Stimulated activated CD8-positive, alpha-beta memory T cell treated with anti-CD3 and anti-CD28 coated beads, Interleukin-4, amount 100 ng/mL, for 48 hours (primary cell): ENCODE measurements at regions not wholly inside any gene's neighbourhood (a gene's known extent, or its start where the extent isn't known, plus 50 kb on each side); places are given as distances from the start of the nearest gene placed in this dataset.

Experiments
- DNase-seq: peaks from one replicate; pipeline ENCODE4 v3.0.0-alpha.2; 2020

DNA sequence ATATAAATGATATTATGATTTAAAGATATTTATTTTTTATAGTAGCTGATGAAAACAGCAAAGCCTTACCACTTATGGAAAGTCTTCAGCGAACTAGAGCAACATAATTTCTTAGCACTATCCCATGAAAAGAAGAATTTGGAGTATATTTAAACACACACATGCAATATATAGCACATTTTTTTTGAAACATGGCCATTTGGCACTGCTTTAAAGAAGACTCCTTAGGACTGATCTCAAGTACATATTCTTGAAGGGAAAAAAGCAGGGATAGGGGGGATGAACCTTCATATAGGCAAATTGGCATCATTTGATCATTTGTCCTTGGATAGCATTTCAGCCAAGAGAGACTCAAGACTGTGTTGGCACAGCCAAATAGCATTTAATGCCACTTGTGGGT is 193.3 kb downstream of the ANKRD50 start:
- no peak for DNase-seq

DNA sequence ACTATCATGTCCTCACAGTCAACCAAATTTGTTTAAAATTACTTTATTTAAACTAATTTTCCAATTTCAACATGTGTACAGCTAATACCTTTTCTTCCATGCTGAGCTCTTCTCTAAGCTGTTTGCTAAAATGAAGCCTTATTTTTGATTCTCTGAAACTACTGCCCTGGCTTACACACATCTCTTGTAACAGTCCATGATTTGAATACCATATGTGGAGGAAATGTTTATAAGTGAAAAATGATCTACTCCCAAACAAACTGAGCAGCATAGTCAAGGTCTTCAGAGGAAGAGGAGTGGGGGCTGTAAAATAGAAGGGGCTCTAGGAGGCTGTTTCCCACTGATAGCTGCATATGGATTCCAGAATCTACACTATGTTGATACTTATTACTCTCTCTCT is 188.7 kb downstream of the ANKRD50 start:
- DNase-seq: no peak

DNA sequence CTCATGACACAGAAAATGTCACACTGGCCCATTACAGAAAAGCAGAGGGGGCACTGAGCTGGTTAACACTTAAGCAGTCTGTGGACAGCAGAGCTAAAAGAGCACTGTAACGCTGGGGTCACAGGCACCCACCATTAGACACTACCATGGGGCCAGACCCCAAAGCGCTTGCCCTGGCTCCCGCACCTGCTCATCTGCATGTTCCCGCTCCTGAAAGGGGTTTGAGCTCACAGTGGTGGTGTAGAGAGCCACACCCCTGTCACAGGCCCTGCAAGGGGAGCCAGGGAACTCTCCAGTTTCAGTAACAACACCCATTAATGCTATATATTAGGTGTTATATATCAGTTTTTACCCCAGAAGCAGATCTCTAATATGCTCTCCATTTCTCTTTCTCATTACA is 187.0 kb downstream of the ANKRD50 start:
- DNase-seq: no peak

DNA sequence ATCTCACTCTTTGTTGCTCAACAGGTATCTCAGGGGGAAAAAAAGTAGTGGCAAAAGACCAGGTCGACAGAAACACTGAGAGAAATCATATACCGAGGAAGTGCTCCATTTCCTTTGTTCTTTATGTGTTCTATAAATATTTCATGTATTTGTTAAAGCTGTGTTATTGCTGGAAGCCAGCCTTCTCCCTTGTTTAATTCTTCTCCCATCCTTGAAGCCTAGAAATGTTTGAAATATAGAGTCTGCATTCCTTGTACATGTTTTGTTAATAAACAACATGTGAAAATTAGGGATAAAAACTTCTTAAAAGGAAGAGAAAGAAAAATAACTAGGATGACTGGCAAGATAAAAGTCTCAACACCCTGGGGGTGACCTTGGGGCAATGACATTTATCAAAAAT is 186.2 kb downstream of the ANKRD50 start:
- DNase-seq: no peak

DNA sequence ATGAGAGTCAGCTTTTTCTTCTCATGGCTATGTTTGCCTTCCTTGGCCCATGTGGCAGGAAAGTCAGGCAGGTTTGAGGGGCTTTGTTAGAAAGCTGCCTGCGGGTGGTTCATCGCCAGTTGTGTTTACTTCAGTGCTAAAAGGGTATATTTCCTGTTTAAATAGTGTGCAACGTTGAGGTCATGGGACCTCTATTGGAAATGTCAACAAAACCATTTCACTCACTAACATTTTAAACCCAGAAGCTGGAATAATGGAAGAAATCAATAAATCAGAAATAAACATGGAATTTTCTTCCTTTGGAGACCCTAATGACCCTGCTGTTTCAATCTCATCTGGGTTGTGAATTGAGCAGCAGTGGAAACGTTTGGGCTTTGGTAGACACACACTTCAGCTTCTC is 185.8 kb downstream of the ANKRD50 start:
- no peak for DNase-seq

DNA sequence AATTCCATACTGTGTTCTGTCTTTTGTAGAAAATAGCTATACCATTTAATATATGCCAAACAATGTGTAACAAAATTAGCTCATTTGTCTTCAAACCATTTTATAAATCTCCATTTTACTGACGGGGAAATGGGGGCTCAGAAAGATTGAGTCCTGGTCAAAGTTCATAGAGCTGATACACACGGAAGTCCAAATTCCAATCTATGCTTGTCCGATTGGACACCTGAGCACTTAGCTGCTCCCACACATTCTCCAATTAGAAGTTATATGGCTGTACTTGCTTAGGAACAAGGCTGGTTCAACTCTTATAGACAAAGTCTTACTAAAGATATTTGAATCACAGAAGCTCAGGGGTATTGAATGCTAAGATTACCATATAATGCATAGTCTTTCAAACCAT is 185.2 kb downstream of the ANKRD50 start:
- no peak for DNase-seq

DNA sequence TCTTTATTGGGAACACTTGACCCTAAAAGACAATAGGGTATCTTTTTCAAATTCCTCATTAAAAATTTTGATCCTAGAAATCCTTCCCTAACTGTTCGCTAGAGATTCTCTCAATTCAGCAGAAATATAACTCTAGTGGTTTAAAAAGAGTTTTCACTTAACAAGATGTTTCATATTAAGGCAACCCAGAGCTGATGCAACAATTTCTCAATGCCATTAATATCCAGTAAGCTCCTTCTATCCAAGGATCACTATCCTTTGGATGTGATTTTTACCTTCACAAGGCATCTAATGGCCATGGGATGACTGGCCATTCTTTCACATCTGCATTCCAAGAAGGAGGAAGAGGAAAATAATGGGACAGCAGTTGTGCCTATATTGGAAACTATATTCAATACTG is 183.4 kb downstream of the ANKRD50 start:
- no peak for DNase-seq

DNA sequence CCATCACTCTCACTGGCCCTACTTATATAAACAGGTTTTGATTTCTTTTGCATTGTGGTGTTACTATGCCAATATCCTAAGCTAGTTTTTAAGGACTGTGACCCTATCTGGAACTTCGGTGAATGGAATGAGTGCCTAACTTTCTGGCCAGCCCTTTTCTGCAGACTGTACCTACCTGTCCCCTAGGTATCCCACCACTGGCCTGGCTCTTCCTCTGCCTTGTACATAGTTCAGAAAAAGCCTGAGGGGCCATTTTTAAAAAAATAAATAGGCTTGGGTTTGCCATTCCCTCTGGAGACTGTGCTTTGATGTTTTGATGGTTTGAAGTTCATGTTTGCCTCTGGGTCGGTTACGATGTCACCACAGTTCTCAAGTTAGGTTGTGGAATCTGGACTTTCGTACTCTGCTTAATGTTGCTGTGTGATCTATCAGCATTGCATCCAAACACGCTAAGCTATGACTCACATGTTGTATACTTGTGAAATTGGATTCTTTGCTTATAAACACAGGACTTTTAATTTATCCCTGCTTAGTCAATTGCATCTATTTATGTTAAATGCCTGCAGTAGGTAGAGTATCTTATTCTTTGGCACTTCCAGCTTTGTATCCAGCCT is 182.0 kb downstream of the ANKRD50 start:
- DNase-seq: no peak

DNA sequence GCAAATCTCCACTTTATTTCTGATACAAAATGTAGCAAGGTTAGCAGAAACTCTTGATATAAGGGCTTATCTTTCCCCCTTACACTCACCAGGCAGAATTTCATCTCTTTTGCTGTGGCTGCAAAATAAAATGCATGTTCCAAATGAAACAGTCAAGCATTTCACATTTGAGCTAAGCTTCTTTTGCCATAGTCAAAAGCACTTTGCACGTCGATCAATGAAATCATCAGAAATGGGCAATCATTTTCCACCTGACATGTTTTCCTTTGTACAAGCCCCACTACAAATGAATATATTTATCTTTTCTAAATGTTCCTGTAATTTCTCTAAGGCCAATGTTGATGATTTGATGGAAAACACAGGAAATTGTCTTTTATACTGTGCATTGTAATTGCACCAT is 178.4 kb downstream of the ANKRD50 start:
- DNase-seq: no peak

DNA sequence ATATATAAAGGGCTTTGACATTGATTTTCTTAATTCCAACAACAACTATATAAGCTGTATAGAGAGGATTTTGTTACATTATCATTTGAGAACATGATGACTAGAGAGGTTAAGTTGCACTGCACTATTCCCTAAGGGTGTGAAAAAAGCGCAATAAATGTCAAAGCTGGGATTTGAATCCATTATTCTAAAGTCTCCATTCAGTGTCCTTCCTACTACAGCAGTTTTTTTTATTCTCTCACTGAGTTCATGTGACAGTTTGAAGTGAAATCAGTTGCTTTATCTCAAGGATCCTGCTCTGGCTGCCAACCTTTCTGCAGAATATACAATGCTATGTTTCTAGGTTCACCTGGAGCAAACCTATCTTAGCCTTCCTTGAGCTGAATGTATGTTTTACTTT is 177.5 kb downstream of the ANKRD50 start:
- no peak for DNase-seq

DNA sequence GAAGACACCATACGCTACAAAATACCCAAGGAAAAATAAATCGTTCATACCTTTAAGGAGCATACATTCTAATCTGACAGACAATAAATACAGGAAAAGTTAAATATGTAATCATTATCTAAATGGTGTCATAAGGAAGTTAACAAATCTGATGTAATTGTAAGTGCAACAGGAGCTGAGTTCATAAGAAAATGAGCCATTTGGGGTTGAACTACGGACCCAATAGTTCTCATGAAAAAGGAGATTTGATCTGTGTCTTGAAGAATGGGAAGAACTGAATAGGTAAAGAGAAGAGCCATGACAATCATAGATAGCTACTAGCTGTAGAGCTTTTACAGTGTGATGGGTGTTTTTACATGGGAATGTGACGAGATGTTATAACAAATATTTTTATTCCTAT is 175.6 kb downstream of the ANKRD50 start:
- DNase-seq: no peak

DNA sequence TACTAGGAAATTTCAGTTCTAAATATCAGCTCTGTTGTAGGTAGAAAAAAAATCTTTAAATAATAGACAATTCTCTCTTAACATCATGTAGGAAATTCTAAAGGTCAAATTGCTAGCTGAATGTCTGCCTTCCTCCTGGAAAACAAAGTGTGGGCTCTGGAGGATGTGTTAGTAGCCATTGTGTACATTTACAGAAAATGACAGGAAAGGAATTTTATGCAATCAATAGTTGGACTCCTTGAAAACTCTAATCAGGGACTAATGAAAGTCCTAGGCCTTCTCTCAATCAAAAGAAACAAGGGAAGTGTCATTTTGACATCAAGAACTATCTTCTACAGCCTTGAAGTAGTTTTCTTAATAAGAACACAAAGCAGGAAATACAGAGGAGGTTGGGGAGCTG is 174.6 kb downstream of the ANKRD50 start:
- DNase-seq: no peak

DNA sequence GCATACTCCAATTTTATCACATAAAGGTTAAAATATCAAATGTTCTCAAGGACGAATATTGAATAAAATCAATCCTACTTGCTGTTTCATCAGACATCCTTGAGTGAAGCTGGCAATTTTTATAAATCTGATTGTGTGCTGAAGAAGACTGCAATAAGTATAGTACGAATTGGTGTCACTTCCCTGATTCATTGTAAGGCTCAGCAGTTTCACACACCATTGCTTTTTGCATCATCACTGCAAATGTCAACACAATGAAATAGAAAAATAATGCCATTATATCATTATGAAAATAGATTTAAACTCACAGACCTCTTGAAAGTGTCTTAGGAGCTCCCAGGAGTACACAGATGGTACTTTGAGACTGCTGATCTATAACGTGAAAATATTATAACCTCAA is 172.5 kb downstream of the ANKRD50 start:
- no peak for DNase-seq

DNA sequence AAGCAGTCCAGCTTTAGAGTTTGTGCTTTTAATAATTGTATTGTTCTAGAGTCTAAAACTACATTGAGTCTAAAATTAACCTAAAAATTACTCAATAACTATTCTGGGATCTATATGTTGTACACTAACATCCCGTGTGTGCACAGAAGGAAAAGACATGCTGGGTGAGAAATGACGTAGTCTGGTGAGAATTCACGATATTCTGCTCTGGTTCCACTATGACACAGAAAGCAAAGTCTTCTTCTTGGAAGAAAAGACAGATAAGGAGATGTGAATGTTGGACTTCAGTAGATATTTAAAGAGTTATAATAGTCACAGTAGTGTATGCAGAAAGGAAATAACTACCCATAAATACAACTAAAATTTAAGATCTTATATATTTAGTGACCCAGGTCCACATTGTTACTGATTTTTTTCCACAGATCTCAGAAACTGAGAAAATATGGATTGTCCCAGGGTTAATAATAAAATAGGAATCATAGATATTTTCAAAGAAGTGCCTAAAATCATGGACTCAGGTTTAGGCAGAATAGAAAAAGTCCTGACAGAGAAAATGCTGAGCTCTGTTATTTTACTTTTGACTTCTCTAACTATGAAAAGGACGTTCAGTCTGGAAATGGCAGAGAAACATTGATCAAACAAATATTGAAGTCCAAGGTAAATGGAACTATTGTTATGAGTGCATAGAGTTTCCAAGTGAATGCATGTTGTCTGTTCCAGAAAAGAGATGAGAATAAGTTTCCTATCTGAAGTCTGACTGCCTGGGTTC is 170.7 kb downstream of the ANKRD50 start:
- no peak for DNase-seq

DNA sequence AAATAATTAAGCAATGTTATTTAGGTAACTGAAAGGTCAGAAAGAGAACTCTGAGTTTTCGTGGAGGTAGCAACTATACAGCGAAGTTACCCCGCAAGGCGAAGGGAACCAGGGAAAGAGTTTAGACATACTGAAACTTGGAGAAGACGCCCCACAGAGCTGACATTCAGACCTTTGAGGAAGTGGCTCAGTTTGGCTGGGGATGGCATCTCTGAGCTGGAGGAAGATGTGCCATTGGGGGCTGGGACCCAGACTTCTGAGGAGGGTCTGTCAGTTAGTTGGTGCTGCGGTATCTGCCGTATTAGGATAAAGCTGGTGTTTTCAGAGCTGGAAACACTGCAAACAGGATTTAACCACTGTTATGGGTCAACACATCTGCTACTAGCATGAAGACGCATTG is 156.6 kb downstream of the ANKRD50 start:
- no peak for DNase-seq

DNA sequence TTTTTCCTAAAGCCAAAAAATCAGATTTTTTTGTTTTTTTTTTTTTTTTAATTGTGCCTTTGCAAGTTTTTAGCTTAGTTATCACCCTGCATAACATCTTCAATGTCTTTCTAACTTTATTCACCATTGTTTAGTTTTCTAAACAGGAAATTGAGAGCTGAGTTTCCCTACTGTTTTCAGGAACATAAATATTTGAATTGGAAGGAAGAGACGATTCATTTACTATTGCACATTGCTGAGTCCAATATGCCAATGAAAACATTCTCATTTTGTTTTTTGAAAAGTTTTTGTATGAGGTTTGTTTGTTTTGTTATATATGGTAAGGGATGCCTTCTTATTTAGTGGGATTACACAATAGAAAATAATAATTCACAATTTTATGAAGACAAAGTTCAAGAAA is 148.4 kb downstream of the ANKRD50 start:
- no peak for DNase-seq

DNA sequence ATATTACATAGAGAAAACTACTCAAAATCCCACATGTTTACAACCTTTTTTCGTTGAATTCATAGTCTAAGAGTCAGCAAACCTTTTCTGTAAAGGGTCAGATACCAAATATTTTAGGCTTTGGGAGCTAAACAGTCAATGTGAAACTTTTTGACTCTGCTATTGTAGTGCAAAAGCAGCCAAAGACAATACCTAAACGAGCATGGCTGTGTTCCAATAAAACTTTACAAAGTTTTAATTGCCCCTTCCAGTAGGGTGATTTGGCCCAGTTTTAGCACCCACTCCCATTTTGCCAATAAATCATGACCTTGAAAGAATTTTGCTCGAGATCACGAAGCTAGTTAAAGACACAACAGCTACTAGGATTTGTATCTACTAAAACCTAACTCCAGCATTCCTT is 147.2 kb downstream of the ANKRD50 start:
- no peak for DNase-seq

DNA sequence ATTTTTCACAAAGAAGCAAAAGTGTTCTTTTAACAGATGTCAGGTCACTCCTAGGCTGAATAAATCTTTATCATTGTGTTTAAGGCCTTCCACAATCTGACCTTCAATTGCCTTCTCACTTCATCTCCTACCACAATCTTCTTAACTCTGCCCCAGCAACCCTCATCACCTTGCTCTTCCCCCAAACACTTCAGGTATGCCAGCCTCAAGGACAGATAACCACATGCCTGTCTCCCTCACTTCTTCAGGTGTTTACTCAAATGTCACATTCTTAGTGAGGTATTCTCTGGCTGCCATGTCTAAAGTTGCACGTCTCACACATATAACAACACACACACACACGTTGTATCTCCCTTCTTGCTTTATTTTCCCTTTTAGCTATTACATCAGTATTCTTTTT is 146.5 kb downstream of the ANKRD50 start:
- no peak for DNase-seq

DNA sequence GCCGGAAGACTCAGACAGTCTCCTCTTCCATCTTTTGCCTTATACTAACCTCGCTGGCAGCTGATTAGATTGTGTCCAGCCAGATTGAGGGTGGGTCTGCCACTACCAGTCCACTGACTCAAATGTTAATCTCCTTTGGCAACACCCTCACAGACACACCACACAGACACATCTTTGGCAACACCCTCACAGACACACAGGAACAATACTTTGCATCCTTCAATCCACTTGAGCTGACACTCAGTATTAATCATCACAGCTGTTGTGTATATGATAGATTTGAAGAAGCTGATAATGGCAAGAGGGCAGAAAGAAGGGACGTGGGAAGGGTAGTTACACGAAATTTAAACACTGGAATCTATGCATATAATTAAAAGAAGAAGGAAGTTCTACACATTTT is 139.5 kb downstream of the ANKRD50 start:
- no peak for DNase-seq

DNA sequence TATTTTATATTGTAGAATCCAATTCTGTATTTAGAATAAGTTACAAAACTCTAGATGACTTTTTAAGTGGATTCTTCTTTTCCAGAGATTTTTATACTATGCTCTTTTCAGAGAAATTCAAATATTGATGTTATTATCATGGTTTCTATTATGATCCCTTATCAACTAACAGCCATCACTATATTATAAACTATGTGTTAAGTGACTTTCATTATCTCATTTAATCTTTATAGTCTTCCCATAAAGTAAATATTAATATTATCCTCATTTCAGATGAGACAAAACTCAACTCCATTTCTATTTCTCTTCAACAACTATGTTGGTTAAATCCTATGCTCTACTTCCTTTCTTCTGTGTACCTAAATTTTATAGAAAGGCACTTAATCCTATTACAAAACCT is 132.6 kb downstream of the ANKRD50 start:
- no peak for DNase-seq

DNA sequence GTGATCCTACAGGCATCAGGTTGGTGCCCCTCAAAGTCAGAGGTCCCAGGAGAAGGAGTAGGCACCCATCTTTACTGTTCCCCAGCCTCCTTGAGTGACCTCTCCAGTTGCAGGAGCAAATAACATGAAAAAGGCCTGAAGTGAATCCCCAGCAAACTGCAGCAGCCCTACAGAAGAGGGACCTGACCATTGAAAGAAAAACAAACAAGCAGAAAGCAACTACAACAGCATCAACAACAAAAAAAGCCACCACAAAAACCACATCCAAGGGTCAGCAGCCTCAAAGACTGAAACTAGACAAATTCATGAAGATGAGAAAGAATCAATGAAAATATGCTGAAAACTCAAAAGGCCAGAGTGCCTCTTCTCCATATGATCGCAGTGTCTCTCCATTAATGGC is 128.7 kb downstream of the ANKRD50 start:
- DNase-seq: no peak

DNA sequence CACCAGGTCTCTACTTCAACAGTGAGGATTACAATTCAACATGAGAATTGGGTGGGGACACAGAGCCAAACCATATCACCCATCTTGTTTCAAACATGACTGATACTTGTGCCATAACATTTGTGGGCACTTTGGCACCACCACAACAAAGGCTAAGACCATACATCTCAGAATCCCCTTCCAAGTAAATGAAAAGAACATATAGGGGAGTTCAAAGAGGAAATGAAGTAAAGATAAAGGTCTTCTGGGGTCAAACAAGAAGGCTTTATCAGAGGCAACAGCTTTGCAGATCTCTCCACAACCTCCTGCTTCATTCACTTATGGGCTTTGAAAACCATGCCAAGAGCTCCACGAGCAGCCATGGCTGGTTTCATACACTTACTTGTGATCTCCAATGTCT is 122.7 kb downstream of the ANKRD50 start:
- DNase-seq: no peak

DNA sequence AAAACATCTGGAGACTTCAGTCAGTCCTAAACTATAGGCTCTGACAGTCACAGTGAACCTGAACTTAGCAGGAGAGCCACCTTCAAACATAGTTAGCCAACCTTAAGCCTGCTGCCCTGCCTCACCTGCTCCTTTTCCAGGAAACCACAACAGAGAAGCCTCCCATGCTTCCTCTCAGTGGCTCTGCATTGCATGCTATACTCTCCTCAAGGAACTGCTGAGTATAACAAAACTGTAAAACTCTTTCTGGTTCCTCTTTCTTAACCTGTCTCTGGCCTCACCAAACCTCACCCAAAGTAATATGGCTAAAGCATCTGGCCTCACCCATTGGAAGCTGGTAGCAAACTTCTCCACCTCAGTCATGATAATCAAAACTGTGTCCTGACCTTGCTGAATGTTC is 122.1 kb downstream of the ANKRD50 start:
- DNase-seq: no peak

DNA sequence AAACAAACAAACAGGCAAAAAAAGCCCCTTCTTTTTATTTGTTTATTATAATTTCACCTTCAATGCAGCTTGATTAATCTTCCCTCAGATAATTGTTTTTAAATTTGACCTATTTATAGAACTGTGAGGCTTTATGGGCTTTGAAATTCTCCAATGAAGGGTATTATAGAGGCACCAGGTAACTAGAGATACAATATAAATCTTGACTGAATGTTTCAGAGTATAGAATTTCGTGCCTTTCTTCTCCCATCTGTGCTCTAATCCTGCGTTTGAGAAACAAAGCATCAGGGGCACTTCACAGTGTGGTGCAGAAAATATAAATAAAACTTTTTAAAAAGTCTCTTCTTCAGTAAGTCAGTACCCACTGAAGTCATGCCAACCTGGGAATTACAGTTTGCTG is 120.9 kb downstream of the ANKRD50 start:
- DNase-seq: no peak

DNA sequence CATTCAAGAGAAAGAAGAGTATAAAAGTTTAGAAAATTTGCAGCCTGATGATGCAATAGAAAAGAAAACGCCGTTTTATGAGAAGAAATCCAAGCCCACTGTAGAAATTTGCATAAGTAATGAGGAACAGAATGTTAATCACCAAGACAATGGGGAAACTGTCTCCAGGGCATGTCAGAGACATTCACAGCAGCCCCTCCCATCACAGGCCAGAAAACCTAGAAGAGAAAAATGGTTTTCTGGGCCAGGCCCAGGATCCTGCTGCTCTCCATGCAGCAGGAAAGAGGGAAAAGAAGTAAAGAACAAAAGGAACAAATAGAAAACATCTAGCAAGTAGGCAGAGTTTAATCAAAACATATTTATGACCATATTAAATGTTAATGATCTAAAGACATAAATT is 119.0 kb downstream of the ANKRD50 start:
- no peak for DNase-seq
